Uterus (tissue), 3 donors: ENCODE measurements at regions not wholly inside any gene's neighbourhood (a gene's known extent, or its start where the extent isn't known, plus 50 kb on each side); places are given as distances from the start of the nearest gene placed in this dataset.
"Not testable (repeated sequence)": the region's sequence is repeated elsewhere in the genome, so short reads cannot be mapped to it uniquely, and the experiment has no call there.

ENCODE experiments used
- DNase-seq, 2 donors: peaks; one replicate each; pipeline ENCODE4 v3.0.0-alpha.2; 2019 to 2020
- H3K27ac ChIP-seq, 2 donors: fragments of 200-600 bp; sonication (generic); 1 replicate in 1 of 2; 2 replicates in 1 of 2; pipeline ENCODE4 v1.5.1; 2016 to 2018
- H3K27me3 ChIP-seq, 2 donors: fragments of 200-600 bp; sonication (generic); one replicate each; pipeline ENCODE4 v1.5.1; 2018 to 2019; ENCODE audit warnings: control low read depth in 1 of 2
- H3K36me3 ChIP-seq, 2 donors: fragments of 200-600 bp; sonication (generic); one replicate each; pipeline ENCODE4 v1.5.1; 2019; ENCODE audit warnings: control low read depth in 1 of 2
- H3K4me1 ChIP-seq, 2 donors: fragments of 200-600 bp; sonication (generic); one replicate each; pipeline ENCODE4 v1.5.1; 2018 to 2019; ENCODE audit warnings: control low read depth in 1 of 2
- H3K4me3 ChIP-seq, 2 donors: fragments of 200-600 bp; sonication (generic); 1 replicate in 1 of 2; 2 replicates in 1 of 2; pipeline ENCODE4 v1.5.1; 2018 to 2019; ENCODE audit warnings: mild to moderate bottlenecking in 1 of 2
- H3K9me3 ChIP-seq, 2 donors: fragments of 200-600 bp; sonication (generic); one replicate each; pipeline ENCODE4 v1.5.1; 2019; ENCODE audit warnings: control low read depth in 1 of 2
- POLR2A ChIP-seq, 2 donors: fragments of 450-650 bp; IDR thresholded peaks; one replicate each; pipeline ENCODE4 v1.6.1; 2016; ENCODE audit warnings: antibody characterized with exemption in 2 of 2, mild to moderate bottlenecking in 1 of 2, moderate library complexity in 1 of 2
- intact Hi-C: fragments of 100-400 bp; cut with DNase I; formaldehyde crosslinking; loops from one replicate; pipeline ENCODE4 v1.15.1; 2023; ENCODE audit warnings: low total_unique reads
- TF ChIP-seq, protein P1 (sequence below), 4 experiments: fragments of 200-600 bp in 2 of 4; fragments of 450-650 bp in 2 of 4; sonication (generic) in 2 of 4; IDR thresholded peaks; one replicate each; pipeline ENCODE4 v1.5.1; 2016 to 2019; ENCODE audit warnings: antibody characterized with exemption in 4 of 4, mild to moderate bottlenecking in 2 of 4, moderate library complexity in 1 of 4
- donor health status: DM: yes; HTN: yes; CAD: no.

DNA sequence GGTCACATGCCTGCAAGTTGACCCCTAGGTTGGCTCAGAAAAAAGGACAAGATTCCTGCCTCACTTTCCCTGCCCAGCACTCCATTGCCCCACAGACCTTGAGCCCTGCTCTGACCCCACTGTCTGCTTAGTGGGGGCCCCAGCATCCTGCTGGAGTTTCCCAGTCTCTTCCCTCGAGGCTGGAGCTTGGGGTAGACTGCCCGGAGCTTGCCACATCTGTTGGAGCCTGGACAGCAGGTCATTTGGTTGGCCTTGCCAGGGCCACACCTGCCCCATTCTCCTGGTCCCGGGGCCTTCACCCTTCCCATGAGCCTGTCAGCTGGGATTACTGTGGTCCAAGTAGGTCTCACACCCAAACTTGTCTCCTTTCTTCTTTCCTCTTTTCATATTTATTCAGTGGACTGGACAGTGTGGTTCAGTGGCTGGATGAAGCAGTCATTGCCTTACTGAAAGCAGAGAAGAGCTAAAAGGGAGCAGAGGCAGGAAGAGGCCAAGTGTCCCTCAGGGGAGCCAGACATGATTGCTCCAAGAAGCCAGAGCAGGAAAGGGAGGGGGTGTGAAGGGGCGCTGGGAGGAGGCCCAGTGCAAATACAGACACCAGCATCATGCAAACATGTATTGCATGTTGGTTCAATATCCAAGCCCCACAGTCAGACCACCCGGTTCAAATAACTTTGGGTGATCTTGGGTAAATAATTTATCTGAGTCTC lies 56.2 kb upstream of the CACUL1 start:
- Histone ChIP-seq H3K9me3 (no peaks in the 10 kb centered on the region), H3K36me3 (no peaks in the 10 kb centered on the region), H3K4me3 (no peak overlapping the region), H3K27me3 (no peaks in the 10 kb centered on the region), H3K27ac (no peak overlapping the region), H3K4me1 (no peaks in the 10 kb centered on the region)
- DNase-seq, result no peak
- intact Hi-C loops, result no loop called here
- TF ChIP-seq POLR2A (IDR thresholded peaks at IDR 0.05), result no peak
- TF ChIP-seq, protein P1, sequence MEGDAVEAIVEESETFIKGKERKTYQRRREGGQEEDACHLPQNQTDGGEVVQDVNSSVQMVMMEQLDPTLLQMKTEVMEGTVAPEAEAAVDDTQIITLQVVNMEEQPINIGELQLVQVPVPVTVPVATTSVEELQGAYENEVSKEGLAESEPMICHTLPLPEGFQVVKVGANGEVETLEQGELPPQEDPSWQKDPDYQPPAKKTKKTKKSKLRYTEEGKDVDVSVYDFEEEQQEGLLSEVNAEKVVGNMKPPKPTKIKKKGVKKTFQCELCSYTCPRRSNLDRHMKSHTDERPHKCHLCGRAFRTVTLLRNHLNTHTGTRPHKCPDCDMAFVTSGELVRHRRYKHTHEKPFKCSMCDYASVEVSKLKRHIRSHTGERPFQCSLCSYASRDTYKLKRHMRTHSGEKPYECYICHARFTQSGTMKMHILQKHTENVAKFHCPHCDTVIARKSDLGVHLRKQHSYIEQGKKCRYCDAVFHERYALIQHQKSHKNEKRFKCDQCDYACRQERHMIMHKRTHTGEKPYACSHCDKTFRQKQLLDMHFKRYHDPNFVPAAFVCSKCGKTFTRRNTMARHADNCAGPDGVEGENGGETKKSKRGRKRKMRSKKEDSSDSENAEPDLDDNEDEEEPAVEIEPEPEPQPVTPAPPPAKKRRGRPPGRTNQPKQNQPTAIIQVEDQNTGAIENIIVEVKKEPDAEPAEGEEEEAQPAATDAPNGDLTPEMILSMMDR (IDR thresholded peaks at IDR 0.05), result no peak

- no peak for DNase-seq
- Histone ChIP-seq H3K4me1 (no peaks in the 10 kb centered on the region), H3K4me3 (no peak overlapping the region), H3K9me3 (no peaks in the 10 kb centered on the region), H3K27ac (no peak overlapping the region), H3K27me3 (no peaks in the 10 kb centered on the region), H3K36me3 (no peaks in the 10 kb centered on the region)
- TF ChIP-seq, protein P1 (IDR thresholded peaks at IDR 0.05), result no peak
- no peak for TF ChIP-seq POLR2A (IDR thresholded peaks at IDR 0.05)
- intact Hi-C loops, result no loop called here
Observed at GRCh38 chr10:118811675-118812392, 57.1 kb upstream of the CACUL1 start.

- DNase-seq, result no peak
- no peak for TF ChIP-seq POLR2A (IDR thresholded peaks at IDR 0.05)
- TF ChIP-seq, protein P1 (IDR thresholded peaks at IDR 0.05), result no peak
- Histone ChIP-seq H3K4me3 (no peak overlapping the region), H3K27ac (no peak overlapping the region), H3K36me3 (no peaks in the 10 kb centered on the region), H3K4me1 (no peaks in the 10 kb centered on the region), H3K27me3 (no peaks in the 10 kb centered on the region), H3K9me3 (no peaks in the 10 kb centered on the region)
- intact Hi-C loops, result no loop called here
Observed at GRCh38 chr10:118812393-118812740, 57.6 kb upstream of the CACUL1 start.

DNA sequence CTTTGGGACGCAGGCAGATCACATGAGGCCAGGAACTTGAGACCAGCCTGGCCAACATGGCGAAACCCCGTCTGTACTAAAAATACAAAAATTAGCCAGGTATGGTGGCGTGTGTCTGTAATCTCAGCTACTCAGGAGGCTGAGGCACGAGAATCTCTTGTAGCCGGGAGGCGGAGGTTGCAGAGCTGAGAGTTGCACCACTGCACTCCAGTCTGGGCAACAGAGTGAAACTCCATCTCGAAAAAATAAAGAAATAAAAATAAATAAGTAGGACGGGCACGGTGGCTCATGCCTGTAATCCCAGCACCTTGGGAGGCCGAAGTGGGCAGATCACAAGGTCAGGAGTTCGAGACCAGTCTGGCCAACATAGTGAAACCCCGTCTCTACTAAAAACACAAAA lies 58.2 kb upstream of the CACUL1 start:
- H3K9me3 ChIP-seq, H3K4me1 ChIP-seq, intact Hi-C loops, H3K36me3 ChIP-seq, H3K27me3 ChIP-seq, H3K4me3 ChIP-seq, DNase-seq, H3K27ac ChIP-seq: not testable (repeated sequence)

DNA sequence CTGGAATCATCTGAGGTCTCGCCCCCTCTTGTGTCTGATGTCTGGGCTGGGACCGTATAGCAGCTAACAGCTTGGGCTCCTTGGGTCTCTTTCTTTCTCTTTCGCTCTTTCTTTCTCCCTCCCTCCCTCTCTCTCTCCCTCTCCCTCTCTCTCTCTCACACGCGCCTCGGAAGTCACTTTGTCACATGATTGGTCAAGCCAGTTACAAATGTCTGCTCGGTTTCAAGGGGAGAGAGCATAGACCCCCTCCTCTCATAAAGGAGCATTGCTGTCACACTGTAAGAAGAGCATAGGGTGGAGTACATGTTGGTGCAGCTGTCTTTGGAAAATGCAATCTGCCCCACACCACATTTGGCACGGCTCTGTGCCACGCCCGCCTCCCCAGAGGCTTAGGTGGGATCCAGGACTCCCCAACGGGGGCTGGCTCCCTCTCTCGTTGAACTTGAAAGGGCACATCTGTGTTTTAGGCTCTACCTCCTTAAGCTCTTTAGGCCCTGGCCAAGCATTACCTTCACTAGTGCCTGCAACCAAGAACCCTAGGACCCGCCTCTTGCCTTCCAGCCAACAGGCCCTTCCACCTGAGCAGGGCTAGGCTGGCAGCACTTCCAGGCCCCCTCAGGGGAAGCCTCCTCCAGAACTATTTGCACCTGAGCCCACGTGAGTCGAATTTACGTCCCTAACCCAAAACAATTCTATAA lies 61.9 kb upstream of the CACUL1 start:
- intact Hi-C loops, result no loop called here
- Histone ChIP-seq H3K4me3 (no peak overlapping the region), H3K36me3 (no peaks in the 10 kb centered on the region), H3K27me3 (no peaks in the 10 kb centered on the region), H3K4me1 (no peaks in the 10 kb centered on the region), H3K27ac (no peak overlapping the region), H3K9me3 (no peaks in the 10 kb centered on the region)
- TF ChIP-seq, protein P1 (IDR thresholded peaks at IDR 0.05), result no peak
- no peak for TF ChIP-seq POLR2A (IDR thresholded peaks at IDR 0.05)
- DNase-seq, result no peak
